ENCODE measurements at regions not wholly inside any gene's neighbourhood (a gene's known extent, or its start where the extent isn't known, plus 50 kb on each side); places are given as distances from the start of the nearest gene placed in this dataset.

- Histone ChIP-seq H3K4me3 (ENCODE audit: insufficient read depth, low read depth, low read length) (no peak overlapping the region), H3K27me3 (ENCODE audit: control insufficient read depth, insufficient read depth, low read length) (no peaks in the 10 kb centered on the region), H3K36me3 (replicated peaks; ENCODE audit: control insufficient read depth, insufficient read depth, low read length) (no peaks in the 10 kb centered on the region)
- no peak for DNase-seq
Observed at GRCh38 chr1:221204055-221204833, 325.0 kb downstream of the HLX start.

- Histone ChIP-seq H3K36me3 (replicated peaks; ENCODE audit: control insufficient read depth, insufficient read depth, low read length) (no peaks in the 10 kb centered on the region), H3K27me3 (ENCODE audit: control insufficient read depth, insufficient read depth, low read length) (no peaks in the 10 kb centered on the region), H3K4me3 (ENCODE audit: insufficient read depth, low read depth, low read length) (no peak overlapping the region)
- DNase-seq: no peak
Observed at GRCh38 chr1:221206076-221206475, 326.8 kb downstream of the HLX start.

GRCh38 chr1:221212926-221213325, 333.7 kb downstream of the HLX start:
- no peaks in the 10 kb centered on the region for H3K36me3 ChIP-seq (replicated peaks; ENCODE audit: control insufficient read depth, insufficient read depth, low read length)
- H3K27me3 ChIP-seq (ENCODE audit: control insufficient read depth, insufficient read depth, low read length): no peaks in the 10 kb centered on the region; the same call in 1 of the 2 replicates
- H3K4me3 ChIP-seq (ENCODE audit: insufficient read depth, low read depth, low read length): no peak overlapping the region
- no peak for DNase-seq

GRCh38 chr1:221217029-221217428, 337.8 kb downstream of the HLX start:
- Histone ChIP-seq H3K27me3 (ENCODE audit: control insufficient read depth, insufficient read depth, low read length) (no peaks in the 10 kb centered on the region; the same call in 1 of the 2 replicates), H3K36me3 (replicated peaks; ENCODE audit: control insufficient read depth, insufficient read depth, low read length) (no peaks in the 10 kb centered on the region), H3K4me3 (ENCODE audit: insufficient read depth, low read depth, low read length) (no peak overlapping the region)
- DNase-seq: no peak

GRCh38 chr1:221223281-221223680, 344.0 kb downstream of the HLX start:
- no peak overlapping the region for H3K4me3 ChIP-seq (ENCODE audit: insufficient read depth, low read depth, low read length)
- H3K27me3 ChIP-seq (ENCODE audit: control insufficient read depth, insufficient read depth, low read length): peaks cover 6% of the 10 kb centered on the region
- no peaks in the 10 kb centered on the region for H3K36me3 ChIP-seq (replicated peaks; ENCODE audit: control insufficient read depth, insufficient read depth, low read length)
- DNase-seq: no peak

GRCh38 chr1:221227460-221227859, 348.2 kb downstream of the HLX start:
- Histone ChIP-seq H3K4me3 (ENCODE audit: insufficient read depth, low read depth, low read length) (no peak overlapping the region), H3K27me3 (ENCODE audit: control insufficient read depth, insufficient read depth, low read length) (peaks cover 6% of the 10 kb centered on the region), H3K36me3 (replicated peaks; ENCODE audit: control insufficient read depth, insufficient read depth, low read length) (no peaks in the 10 kb centered on the region)
- no peak for DNase-seq

- no peak for DNase-seq
Observed at GRCh38 chr1:221227872-221228337, 348.7 kb downstream of the HLX start.

GRCh38 chr1:221228594-221228993, 349.4 kb downstream of the HLX start:
- DNase-seq: peak; percentile 62
- Histone ChIP-seq H3K36me3 (replicated peaks; ENCODE audit: control insufficient read depth, insufficient read depth, low read length) (no peaks in the 10 kb centered on the region), H3K4me3 (ENCODE audit: insufficient read depth, low read depth, low read length) (no peak overlapping the region), H3K27me3 (ENCODE audit: control insufficient read depth, insufficient read depth, low read length) (peaks cover 6% of the 10 kb centered on the region)

More at GRCh38 chr1:221227872-221228337, 348.7 kb downstream of the HLX start:
- H3K4me3 ChIP-seq (ENCODE audit: insufficient read depth, low read depth, low read length): no peak overlapping the region
- H3K27me3 ChIP-seq (ENCODE audit: control insufficient read depth, insufficient read depth, low read length): peaks cover 6% of the 10 kb centered on the region
- no peaks in the 10 kb centered on the region for H3K36me3 ChIP-seq (replicated peaks; ENCODE audit: control insufficient read depth, insufficient read depth, low read length)

DNA sequence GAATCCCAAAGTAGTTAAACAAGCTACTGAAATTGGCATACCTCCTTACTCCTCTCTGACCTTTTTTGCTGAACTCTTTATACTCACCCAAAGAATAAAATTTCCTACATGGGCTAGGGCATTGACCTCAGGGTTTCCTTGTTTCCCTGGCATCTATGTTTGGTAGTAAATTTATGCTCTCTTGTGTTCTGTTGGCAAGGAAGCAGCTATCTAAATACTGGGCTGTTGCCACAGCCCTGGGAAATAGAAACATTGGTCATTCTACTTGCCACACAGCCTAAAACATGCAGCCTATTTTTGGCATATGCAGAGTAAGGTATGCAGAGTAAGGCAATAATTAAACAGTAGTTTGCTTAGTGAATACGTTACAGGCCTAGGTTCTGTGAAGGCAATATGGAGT, 351.4 kb downstream of the HLX start:
- H3K27me3 ChIP-seq (ENCODE audit: control insufficient read depth, insufficient read depth, low read length): peaks cover 6% of the 10 kb centered on the region
- DNase-seq: no peak
- no peak overlapping the region for H3K4me3 ChIP-seq (ENCODE audit: insufficient read depth, low read depth, low read length)
- no peaks in the 10 kb centered on the region for H3K36me3 ChIP-seq (replicated peaks; ENCODE audit: control insufficient read depth, insufficient read depth, low read length)

DNA sequence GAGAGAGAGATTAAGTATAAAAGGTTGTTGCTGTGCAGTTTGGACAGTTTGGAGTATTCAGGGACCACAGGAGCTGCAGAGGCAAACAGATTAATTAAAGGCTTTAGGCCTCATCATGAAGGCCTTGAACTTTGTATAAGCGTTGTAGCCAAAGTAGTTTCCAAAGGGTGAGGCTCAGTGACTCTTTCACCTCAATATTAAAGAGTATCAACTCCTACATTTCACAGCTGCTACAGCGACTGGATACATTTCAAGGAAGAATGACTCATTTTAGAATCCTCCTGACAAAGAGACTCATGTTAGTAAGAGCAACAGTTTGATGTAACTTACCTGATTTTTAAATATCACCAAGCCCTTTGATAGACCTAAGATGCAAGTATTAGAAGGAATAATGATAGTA, 355.5 kb downstream of the HLX start:
- no peak overlapping the region for H3K4me3 ChIP-seq (ENCODE audit: insufficient read depth, low read depth, low read length)
- no peak for DNase-seq
- H3K27me3 ChIP-seq (ENCODE audit: control insufficient read depth, insufficient read depth, low read length): no peaks in the 10 kb centered on the region
- no peaks in the 10 kb centered on the region for H3K36me3 ChIP-seq (replicated peaks; ENCODE audit: control insufficient read depth, insufficient read depth, low read length)

GRCh38 chr1:221237587-221237986, 358.3 kb downstream of the HLX start:
- H3K27me3 ChIP-seq (ENCODE audit: control insufficient read depth, insufficient read depth, low read length): no peaks in the 10 kb centered on the region
- no peak for DNase-seq
- H3K36me3 ChIP-seq (replicated peaks; ENCODE audit: control insufficient read depth, insufficient read depth, low read length): no peaks in the 10 kb centered on the region
- H3K4me3 ChIP-seq (ENCODE audit: insufficient read depth, low read depth, low read length): no peak overlapping the region

GRCh38 chr1:221239181-221239580, 359.9 kb downstream of the HLX start:
- DNase-seq: no peak
- no peaks in the 10 kb centered on the region for H3K36me3 ChIP-seq (replicated peaks; ENCODE audit: control insufficient read depth, insufficient read depth, low read length)
- no peaks in the 10 kb centered on the region for H3K27me3 ChIP-seq (ENCODE audit: control insufficient read depth, insufficient read depth, low read length)
- H3K4me3 ChIP-seq (ENCODE audit: insufficient read depth, low read depth, low read length): no peak overlapping the region

DNA sequence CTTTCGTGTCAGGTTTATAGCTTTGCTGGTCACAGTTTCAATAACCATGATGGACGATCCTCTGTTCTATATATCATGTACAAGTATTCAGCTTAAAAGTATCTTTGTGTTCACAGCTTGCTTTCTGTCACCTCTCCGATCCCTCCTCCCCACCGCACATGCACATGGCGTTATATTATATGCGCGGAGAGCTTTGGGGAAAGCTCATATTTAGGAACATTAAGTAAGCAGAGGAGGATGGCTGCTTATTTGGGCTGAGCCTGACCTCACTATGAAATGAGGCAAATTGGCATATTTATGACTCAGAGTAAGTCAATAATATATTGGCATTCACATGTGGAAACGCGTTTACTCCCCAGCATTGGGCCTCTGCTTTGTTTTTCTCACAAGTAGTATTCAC, 360.5 kb downstream of the HLX start:
- H3K36me3 ChIP-seq (replicated peaks; ENCODE audit: control insufficient read depth, insufficient read depth, low read length): no peaks in the 10 kb centered on the region
- H3K4me3 ChIP-seq (ENCODE audit: insufficient read depth, low read depth, low read length): no peak overlapping the region
- no peaks in the 10 kb centered on the region for H3K27me3 ChIP-seq (ENCODE audit: control insufficient read depth, insufficient read depth, low read length)
- DNase-seq: no peak

GRCh38 chr1:221240690-221241089, 361.4 kb downstream of the HLX start:
- Histone ChIP-seq H3K27me3 (ENCODE audit: control insufficient read depth, insufficient read depth, low read length) (no peaks in the 10 kb centered on the region), H3K4me3 (ENCODE audit: insufficient read depth, low read depth, low read length) (no peak overlapping the region), H3K36me3 (replicated peaks; ENCODE audit: control insufficient read depth, insufficient read depth, low read length) (no peaks in the 10 kb centered on the region)
- no peak for DNase-seq

- H3K36me3 ChIP-seq (replicated peaks; ENCODE audit: control insufficient read depth, insufficient read depth, low read length): no peaks in the 10 kb centered on the region
- no peak for DNase-seq
- no peak overlapping the region for H3K4me3 ChIP-seq (ENCODE audit: insufficient read depth, low read depth, low read length)
- H3K27me3 ChIP-seq (ENCODE audit: control insufficient read depth, insufficient read depth, low read length): no peaks in the 10 kb centered on the region
Observed at GRCh38 chr1:221241157-221241556, 361.9 kb downstream of the HLX start.

Measured in H7 (cell line).